T-helper 9 cell (primary cell): ENCODE measurements at regions not wholly inside any gene's neighbourhood (a gene's known extent, or its start where the extent isn't known, plus 50 kb on each side); places are given as distances from the start of the nearest gene placed in this dataset.
"Not testable (repeated sequence)": the region's sequence is repeated elsewhere in the genome, so short reads cannot be mapped to it uniquely, and the experiment has no call there.

Source experiments
- DNase-seq: peaks from one replicate; pipeline ENCODE4 v3.0.0-alpha.2; 2020

DNA sequence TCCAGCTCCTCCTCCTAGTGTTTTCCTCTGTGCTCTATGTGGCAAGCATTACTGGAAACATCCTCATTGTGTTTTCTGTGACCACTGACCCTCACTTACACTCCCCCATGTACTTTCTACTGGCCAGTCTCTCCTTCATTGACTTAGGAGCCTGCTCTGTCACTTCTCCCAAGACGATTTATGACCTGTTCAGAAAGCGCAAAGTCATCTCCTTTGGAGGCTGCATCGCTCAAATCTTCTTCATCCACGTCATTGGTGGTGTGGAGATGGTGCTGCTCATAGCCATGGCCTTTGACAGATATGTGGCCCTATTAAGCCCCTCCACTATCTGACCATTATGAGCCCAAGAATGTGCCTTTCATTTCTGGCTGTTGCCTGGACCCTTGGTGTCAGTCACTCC is 64.0 kb downstream of the OR4F15 start:
- DNase-seq: not testable (repeated sequence)

DNA sequence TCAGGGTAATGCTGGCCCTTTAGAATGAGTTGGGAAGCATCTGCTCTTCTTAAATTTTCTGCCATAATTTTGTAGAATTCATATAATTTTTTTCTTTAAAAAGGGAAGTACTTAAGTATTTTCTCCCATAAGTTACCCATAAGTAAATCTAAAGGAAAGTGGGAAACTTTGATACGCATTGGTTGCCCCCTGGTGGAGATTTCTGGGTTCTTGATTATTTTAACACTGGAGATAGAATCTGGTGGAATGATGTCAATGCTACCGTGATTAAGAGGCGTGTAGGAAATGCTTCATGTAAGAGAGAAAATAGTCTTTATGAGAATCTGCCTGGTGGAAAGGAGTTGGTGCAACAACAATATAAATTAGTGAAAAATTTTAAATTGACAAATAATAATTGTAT is 65.6 kb downstream of the OR4F15 start:
- not testable (repeated sequence) for DNase-seq

DNA sequence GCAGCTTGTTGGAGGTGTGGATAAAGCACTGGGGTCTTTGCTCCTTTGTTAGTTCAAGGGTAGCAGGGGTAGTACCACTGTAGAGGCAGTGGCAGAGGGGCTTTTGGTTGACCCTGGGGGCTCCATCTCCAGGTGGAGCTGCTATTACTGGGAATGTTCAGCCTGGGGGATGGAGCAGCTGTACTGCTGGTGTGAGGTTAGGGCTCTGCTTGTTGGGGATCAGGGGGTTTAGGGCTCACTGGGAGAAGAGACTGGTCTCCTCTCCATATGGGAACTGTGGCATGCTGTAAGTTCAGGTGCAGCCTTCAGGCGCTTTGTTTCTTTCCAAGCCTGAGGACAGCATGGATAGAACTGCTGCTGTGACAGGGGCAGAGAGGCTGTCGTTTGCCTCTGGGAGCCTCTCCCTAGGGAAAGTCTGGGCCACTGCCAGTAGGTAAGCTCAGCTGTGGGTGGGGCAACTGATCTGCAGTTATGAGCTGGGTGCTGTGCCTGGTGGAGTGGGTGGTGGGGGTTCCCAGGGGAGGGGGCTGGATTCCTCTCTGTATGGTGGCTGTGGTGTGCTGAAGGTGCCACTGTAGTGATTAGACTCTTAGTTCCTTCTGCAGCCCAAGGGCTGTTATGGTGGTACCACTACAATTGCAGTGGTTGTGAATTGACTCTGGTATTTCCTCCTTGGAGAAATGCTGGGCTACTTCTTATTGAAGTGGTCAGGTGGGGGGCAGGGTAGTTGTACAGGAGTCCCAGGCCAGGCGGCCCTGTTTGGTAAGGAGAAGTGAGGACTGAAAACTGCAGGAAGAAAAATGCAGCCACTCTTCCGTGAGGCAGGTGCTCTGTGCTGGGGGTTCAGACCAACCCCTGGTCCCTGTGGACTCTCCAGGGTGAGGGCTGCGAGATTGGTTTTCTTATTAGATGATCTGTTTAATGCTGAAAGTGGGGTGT is 100.6 kb downstream of the OR4F15 start:
- DNase-seq: not testable (repeated sequence)

DNA sequence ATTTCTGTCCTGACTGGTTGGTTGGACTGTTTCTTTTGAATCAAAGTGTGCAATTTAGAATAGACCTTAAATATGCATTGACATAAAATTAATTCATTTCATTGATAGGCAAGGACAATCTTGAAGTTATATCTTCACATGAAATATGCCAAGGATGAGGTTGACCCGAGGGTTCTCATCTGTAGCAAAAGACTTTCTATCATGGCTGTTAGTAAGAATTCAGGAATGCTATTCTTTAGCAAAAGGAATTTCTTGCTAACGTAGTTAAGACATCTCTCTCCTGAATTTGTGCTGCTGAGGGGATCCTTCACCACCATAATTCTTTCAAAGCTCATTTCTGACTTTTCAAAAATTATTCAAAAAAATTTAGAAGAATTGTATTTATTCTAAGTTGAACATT is 112.6 kb downstream of the OR4F15 start:
- DNase-seq: not testable (repeated sequence)

DNA sequence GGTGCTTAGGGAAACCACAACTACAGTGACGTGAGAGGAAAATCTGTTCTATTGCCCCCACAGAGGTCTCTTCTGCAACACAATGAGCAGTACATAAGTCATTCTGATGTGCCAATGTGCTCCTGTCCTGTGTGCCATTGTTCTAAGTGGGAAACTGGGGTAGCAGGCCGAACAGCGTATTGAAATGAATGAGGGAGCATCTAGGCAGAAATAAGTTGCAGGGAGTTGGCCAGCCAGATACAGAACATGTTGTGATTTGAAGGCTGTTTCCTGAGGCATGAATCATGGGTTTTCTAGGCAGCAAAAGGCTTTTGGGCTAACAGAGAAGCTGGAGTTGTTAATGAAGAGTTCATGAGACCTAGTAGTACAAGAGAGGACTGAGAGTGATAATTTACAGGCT is 122.5 kb downstream of the OR4F15 start:
- not testable (repeated sequence) for DNase-seq

DNA sequence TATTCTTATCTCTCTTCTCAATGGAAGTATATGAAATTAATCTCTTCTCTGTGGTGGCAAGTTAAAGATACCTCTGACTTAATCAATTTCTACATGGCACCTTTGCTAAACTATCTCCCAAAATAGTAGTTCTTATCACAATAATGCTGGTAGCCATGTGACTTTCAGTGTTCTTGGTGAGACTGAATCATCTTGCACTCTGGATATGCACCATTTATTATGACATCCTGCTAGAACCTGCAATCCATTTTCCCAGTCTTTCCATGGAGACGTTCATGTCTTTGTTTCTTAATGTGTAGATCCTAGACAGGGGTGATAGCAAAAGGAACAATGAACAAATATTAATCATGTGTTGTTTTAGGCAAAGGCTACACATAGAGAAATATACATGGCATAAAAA is 125.4 kb downstream of the OR4F15 start:
- not testable (repeated sequence) for DNase-seq

DNA sequence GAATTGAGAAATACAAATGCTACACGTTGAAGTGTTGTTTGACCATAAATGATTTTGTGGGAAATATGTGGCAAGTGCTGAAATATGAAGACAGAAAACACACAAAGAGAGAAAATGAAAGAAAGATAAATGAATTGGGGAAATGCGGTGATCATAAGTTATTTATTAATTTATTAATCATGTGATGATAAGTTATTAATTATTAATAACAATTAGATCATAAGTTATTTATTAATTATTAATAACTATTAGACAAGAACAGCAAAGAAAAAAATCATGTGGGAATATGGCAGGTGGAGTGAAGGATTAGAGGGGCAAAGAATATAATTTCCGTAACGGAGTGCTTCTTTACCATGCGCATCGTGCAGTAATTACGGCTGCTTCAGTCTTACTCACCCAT is 126.6 kb downstream of the OR4F15 start:
- not testable (repeated sequence) for DNase-seq

DNA sequence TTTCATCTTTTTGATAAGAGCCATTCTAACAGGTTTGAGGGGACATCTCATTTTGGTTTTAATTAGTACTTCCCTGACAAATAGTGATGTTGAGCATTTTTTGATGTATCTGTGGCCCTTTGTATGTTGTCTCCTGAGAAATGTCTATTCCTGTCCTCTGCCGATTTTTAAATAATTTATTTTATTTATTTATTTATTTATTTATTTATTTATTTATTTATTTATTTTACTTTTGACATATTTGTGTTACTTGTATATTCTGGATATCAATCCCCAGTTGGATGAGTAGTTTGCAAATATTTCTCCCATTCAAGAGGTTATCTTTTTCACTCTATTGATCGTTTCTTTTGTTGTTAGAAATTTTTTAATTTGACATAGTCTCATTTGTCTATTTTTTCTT is 133.9 kb downstream of the OR4F15 start:
- DNase-seq: not testable (repeated sequence)

DNA sequence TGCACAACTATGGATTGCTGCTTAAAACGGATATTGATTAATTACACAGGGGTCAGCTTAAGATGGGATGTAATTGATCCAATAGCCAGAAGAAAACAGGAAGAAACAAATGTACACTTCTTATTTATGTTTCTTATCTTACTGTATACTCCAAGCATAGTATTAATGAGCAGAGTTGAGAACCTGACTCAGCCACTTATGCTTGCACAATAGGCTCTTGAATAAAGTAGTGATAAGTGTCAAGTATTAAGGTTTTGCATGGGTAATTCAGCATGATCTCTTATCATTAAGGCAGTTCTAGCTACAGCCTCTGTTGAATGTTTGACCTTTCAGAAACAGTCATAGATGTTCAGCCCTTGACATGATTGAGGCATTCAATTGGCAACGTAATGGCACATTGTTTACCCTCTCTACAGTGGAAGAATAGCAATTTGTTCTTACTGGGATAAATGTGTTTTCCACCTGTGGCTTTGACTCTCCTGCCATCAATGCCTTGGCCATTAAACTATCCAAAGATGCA is 136.5 kb downstream of the OR4F15 start:
- not testable (repeated sequence) for DNase-seq

DNA sequence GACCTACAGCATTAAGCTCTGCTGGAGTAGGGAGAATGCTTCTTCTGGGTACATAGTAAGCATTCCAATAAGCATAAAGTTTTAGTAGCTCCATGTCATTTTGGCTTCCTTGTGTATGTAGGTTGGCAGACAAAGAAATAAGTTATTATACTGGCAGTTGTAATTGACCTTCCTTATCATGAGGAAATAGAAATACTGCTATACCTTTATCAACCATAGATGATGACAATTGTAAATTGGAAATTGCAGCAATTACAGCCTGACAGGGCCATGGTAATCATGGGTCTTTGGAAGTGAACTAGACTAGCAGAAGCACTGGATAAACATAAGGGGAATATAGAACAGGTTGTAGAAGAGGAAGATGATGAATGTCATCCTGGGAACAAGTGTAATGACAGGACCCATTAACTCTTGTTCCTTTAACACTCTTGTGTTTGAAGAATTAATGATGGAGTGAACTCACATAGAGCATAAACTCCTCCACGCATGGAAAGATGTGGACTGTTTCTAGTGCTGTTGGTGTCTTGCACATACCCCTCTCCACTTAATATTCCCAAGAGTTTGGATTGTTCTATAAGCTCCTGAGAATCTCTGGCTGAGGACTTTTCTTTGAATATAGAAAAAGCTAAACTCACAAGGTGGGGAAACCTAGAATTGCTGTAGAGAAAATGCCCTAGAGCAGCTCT is 137.5 kb downstream of the OR4F15 start:
- not testable (repeated sequence) for DNase-seq

DNA sequence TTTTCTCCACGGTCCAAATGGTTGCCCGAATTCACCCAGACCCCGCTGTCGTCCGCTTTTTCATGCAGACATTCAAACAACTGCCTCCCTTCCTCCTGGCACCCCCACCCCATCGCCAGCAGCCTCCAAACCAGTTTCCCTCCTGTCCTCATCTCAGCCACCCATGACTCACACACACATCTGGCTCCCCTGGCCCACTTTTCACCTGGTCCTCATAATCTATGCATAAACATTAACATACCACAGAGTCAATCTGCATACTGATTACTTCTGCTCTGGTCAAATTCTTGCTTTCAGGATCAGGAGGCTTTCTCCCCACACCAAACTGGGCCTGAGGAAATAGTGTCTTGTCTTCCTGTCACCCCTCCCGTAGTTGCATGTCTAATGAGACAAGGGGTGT is 142.0 kb downstream of the OR4F15 start:
- DNase-seq: not testable (repeated sequence)

DNA sequence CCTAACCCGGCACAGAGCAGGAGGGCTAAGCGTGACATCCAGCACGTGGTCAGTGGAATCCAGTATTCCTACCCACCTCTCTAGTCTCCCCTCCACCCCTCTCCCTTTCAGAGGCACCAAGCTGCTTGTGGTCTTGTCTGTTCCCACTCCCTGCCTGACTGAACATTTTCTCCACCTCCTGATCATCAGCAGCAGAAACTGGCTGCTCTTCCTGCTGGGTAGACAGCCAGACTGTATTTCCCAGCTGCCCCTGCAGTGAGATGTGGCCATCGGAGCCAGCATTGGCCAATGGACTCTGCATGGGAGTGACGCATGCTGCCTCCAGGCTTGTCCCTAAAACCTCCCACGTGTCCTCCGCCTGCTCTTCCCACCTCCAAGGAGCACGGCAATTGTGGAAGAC is 143.8 kb downstream of the OR4F15 start:
- not testable (repeated sequence) for DNase-seq

DNA sequence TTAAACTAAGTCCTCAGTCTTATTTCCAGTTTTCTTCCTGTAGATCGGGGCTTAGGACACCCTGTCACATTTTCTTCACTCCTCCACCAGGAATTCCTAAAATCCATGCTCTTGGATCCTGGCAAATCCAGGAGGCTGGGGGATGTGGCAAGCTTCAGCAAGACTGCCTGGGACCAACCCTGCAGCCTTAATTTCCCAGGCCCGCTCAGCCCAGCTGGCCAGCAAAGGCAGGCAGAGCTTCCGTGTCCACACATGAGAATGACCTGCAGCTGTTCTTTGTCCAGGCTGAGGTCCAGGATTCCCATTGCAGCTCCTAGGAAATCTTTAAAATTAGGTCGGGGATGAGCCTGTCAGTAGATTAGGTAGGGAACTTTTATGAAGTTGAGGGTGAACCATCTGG is 146.7 kb downstream of the OR4F15 start:
- DNase-seq: not testable (repeated sequence)

DNA sequence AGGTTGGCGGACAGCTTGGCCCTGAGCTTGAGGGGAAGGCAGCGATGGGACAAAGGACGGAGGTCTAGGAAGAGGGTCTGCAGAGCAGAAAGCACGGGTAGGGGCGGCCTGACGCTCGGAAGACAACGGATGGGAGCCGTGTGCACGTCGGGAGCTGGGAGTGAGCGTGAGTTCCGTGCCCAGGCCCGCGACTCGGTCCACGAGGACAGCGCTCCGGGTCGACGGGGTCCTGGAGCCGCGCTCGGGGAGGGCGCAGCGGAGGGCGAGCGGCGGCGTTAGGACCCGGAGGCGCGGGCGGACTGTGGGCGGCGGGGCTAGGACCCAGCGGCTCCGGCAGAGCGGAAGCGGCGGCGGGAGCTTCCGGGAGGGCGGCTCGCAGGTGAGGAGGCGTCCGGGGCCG is 149.3 kb downstream of the OR4F15 start:
- not testable (repeated sequence) for DNase-seq

DNA sequence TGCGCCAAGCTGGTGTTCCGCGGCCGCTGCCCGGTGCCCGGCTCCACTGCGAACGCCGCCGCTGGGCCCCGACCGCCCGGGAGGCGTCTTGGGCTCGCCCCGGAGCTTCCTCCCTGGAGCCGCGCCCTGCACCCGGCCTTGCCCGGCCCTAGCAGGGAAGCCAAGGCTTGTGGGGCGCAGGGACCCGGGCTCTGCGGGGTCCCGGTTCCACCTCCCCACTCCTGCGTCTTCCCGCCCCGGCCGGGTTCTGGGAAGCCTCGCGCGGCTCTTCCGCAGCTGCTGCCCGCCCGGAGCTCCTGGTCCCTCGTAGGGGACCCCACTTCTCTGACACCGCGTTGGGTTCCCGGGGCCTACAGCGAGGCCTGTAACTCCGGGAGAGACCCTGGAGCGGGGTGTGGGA is 149.8 kb downstream of the OR4F15 start:
- DNase-seq: not testable (repeated sequence)

DNA sequence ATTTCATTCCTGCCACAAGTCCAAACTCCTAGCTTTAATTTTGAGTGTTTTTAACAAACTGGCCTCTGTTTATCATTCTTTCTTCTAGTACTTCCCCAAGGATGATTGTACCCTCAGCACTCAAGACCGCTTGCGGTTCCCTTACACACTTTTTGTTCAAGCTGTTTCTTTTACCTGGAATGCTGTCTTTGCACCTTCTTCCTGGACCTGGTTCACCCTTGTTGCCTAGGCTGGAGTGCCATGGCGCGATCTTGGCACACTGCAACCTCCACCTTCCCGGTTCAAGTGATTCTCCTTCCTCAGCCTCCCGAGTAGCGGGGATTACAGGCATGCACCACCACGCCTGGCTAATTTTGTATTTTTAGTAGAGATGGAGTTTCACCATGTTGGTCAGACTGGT is 151.7 kb downstream of the OR4F15 start:
- DNase-seq: not testable (repeated sequence)

DNA sequence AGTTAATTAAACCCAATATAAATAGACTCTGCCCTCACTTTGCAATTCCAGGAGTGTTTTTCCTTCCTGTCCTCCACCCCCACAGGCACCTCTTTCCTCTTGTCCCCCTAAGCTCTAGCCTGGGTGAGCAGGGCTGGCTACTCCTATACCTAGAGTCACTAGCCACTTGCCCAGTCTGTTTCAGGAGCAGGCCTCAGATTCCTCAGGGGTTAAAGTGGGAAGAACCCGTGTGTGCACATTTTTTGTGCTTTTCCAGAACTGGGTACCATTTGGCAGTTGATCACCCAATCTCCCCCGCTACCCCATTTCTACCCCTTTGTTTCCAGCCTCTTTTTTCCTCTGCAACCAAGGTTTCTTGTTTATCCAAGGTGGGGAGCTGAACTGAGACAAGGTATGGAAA is 153.4 kb downstream of the OR4F15 start:
- DNase-seq: not testable (repeated sequence)

DNA sequence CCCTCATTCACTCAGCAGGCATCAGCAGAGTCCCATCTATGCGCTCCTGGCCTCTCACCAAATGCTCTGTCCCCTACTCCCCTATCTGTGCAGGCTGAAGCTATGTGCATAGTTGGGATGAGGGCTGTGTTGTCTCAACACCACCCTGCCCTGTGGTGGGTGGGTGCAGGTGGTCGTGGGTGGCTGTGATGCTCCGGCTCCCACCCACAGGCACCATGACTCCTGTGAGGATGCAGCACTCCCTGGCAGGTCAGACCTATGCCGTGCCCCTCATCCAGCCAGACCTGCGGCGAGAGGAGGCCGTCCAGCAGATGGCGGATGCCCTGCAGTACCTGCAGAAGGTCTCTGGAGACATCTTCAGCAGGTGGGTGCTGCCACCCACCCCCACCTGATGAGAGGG is 153.9 kb downstream of the OR4F15 start:
- peak; percentile 2 for DNase-seq

DNA sequence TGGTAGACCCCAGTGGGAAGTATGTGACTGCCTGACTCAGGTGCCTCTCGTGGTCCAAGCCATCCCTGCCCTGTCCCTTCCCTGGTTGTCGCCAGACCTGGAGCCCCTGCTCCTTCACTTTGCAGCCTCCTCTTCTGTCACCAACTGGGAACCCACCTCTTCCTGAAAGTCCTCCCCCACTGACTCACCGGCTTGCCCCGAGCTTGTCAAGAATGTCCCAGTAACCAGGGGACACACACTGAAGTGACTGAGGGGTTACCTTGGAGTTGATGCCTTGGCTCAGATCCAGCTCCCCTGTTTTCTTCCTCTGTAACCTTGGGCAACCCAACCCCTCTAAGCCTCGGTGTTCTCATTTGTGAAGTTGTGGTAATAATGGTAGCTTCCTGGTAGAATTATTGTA is 155.4 kb downstream of the OR4F15 start:
- DNase-seq: not testable (repeated sequence)

DNA sequence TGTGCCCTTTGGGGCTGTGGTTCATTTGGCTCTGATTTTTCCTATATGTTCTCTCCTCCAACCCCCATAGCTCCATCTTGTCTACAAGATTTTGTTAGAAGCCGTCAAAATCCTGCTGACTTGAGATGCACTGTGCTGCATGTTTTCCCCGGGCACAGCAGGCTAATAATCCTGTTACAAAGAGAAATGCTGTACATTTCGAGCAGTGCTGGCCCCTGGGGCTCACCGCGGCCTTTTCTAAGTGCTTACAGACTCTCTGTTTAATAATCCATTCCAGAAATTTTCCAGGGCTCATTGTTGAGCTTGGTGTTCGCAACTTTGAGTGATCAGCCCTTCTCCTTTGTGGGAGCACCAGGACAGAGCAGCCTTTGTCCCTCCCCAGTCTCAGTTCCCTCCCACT is 158.6 kb downstream of the OR4F15 start:
- not testable (repeated sequence) for DNase-seq

DNA sequence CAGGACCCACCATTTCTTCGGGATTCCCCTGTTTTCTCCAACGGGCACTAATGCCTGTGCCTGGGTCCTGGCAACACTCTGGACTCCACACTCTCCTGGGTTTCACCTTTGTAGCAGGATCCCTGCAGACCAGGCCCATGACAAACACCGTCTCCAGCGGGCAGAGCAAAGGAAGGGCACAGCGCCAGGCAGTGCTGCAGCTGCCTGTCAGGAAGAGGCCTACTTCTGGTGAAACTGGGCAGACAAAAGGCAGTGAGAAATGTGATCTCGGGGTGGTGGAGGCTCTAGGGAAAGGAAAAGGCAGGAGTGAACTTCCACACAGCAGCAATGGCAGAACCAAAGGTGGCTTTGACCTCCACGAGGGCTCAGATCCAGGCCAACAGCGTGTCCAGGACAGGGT is 165.3 kb downstream of the OR4F15 start:
- not testable (repeated sequence) for DNase-seq

DNA sequence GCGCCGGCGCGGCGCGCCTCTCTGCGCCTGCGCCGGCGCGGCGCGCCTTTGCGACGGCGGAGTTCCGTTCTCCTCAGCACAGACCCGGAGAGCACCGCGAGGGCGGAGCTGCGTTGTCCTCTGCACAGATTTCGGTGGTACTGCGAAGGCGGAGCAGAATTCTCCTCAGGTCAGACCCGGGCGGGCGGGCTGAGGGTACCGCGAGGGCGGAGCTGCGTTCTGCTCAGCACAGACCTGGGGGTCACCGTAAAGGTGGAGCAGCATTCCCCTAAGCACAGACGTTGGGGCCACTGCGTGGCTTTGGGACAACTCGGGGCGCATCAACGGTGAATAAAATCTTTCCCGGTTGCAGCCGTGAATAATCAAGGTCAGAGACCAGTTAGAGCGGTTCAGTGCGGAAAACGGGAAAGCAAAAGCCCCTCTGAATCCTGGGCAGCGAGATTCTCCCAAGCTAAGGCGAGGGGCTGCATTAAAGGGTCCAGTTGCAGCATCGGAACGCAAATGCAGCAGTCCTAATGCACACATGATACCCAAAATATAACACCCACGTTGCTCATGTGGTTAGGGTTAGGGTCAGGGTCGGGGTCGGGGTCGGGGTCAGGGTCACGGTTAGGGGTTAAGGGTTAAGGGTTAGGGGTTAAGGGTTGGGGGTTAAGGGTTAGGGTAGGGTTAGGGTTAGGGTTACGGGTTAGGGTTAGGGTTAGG is 168.4 kb downstream of the OR4F15 start:
- peak; percentile 18 for DNase-seq
